ENCODE measurements at regions not wholly inside any gene's neighbourhood (a gene's known extent, or its start where the extent isn't known, plus 50 kb on each side); places are given as distances from the start of the nearest gene placed in this dataset.

GRCh38 chr1:224828691-224829090 is 100.8 kb upstream of the DNAH14 start:
- no peak for TF ChIP-seq EZH2 (IDR thresholded peaks at IDR 0.05; ENCODE audit: insufficient read depth, poor library complexity, severe bottlenecking)
- TF ChIP-seq EZH2phosphoT487 (IDR thresholded peaks at IDR 0.05; ENCODE audit: insufficient read depth, low read depth), result no peak

Measured in GM23248 (cell line).